ENCODE measurements at regions not wholly inside any gene's neighbourhood (a gene's known extent, or its start where the extent isn't known, plus 50 kb on each side); places are given as distances from the start of the nearest gene placed in this dataset.

DNA sequence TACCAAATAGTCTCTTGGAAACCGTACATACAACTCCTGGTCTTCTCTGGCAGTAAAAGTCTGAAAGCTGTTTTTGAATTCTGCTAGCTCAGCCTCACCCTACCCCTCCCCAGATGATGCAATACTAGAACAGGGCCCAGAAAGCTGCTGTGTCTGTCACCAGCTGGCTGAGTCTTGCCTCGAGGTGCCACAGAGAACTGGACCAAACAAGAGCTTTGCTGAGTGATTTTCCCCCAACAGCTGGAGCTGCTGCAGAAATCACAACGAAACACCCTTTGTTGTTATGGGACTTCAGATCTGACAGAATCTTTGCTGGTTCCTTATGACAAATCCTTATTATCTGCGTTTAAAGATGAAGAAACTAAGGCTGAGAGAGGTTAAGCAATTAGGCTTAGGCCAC, 134.1 kb downstream of the SPAG6 start (continued):
- peak; percentile 28; the same call in 1 of the 2 replicates for TF ChIP-seq MTA3 (IDR thresholded peaks at IDR 0.05; ENCODE audit: borderline replicate concordance)
- TF ChIP-seq, protein P1, sequence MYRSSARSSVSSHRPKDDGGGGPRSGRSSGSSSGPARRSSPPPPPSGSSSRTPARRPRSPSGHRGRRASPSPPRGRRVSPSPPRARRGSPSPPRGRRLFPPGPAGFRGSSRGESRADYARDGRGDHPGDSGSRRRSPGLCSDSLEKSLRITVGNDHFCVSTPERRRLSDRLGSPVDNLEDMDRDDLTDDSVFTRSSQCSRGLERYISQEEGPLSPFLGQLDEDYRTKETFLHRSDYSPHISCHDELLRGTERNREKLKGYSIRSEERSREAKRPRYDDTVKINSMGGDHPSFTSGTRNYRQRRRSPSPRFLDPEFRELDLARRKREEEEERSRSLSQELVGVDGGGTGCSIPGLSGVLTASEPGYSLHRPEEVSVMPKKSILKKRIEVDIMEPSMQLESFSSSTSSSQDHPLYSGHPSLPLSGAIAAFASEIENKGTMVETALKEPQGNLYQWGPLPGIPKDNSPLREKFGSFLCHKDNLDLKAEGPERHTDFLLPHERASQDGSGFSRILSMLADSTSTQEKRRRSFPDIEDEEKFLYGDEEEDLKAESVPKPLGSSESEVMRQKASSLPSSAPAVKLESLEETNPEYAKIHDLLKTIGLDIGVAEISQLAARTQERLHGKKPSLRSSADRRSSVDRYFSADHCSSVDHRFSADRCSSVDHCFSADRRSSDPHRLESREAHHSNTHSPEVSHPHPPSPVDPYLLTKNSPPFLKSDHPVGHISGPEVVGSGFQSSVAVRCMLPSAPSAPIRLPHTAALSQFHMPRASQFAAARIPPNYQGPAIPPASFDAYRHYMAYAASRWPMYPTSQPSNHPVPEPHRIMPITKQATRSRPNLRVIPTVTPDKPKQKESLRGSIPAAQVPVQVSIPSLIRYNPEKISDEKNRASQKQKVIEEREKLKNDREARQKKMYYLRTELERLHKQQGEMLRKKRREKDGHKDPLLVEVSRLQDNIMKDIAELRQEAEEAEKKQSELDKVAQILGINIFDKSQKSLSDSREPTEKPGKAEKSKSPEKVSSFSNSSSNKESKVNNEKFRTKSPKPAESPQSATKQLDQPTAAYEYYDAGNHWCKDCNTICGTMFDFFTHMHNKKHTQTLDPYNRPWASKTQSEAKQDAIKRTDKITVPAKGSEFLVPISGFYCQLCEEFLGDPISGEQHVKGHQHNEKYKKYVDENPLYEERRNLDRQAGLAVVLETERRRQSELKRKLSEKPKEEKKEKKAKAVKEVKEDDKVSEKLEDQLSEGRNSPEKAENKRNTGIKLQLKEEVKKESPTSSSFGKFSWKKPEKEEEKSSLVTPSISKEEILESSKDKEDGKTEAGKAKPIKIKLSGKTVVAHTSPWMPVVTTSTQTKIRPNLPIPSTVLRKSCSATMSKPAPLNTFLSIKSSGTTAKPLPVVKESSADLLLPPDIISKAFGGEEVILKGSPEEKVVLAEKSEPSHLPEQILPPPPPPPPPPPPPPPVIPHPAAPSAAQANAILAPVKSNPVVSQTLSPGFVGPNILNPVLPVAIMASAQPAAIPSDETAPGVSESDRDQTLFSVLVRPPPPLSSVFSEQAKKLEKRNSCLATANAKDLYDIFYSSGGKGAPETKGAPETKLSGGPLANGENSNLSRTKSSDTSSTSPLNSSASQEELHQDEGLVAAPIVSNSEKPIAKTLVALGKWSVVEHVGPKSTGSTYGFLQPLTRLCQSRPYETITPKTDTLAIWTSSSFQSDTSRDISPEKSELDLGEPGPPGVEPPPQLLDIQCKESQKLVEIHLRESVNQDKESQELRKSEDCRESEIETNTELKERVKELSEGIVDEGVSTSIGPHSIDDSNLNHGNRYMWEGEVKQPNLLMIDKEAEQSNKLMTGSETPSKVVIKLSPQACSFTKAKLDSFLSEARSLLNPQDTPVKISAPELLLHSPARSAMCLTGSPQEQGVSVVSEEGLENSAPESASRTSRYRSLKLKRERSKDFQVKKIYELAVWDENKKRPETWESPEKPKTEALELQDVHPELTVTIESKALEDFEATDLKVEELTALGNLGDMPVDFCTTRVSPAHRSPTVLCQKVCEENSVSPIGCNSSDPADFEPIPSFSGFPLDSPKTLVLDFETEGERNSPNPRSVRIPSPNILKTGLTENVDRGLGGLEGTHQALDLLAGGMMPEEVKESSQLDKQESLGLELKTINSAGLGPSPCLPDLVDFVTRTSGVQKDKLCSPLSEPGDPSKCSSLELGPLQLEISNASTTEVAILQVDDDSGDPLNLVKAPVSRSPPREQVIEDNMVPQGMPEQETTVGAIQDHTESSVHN (IDR thresholded peaks at IDR 0.05; ENCODE audit: borderline replicate concordance in 1 of 2, low read depth in 1 of 2), result peak in 1 of 2 experiments; percentile 71; a peak in 2 of 4 replicates
- 0 out of 2 replicates have a peak, but pooled peaks have one; percentile 39 for TF ChIP-seq JUN (IDR thresholded peaks at IDR 0.05; ENCODE audit: borderline replicate concordance, low read depth, low read length)
- no peak for TF ChIP-seq JUN (CRISPR knock-in tag; IDR thresholded peaks at IDR 0.05; ENCODE audit: borderline replicate concordance)
- TF ChIP-seq TBL1XR1 (IDR thresholded peaks at IDR 0.05; ENCODE audit: low read length in 2 of 2), result 0 out of 4 replicates have a peak, but pooled peaks of 1 of the 2 experiments have one; percentile 8
- peak; percentile 30 to 35; a peak in 3 of 4 replicates for TF ChIP-seq RAD21 (CRISPR knock-in tag; conservative IDR thresholded peaks at IDR 0.05 in 1 of 2, IDR thresholded peaks at IDR 0.05 in 1 of 2)
- TF ChIP-seq, protein P2, sequence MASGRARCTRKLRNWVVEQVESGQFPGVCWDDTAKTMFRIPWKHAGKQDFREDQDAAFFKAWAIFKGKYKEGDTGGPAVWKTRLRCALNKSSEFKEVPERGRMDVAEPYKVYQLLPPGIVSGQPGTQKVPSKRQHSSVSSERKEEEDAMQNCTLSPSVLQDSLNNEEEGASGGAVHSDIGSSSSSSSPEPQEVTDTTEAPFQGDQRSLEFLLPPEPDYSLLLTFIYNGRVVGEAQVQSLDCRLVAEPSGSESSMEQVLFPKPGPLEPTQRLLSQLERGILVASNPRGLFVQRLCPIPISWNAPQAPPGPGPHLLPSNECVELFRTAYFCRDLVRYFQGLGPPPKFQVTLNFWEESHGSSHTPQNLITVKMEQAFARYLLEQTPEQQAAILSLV (tag; IDR thresholded peaks at IDR 0.05), result peak; percentile 92
- no peak for TF ChIP-seq ZNF165 (CRISPR knock-in tag; IDR thresholded peaks at IDR 0.05; ENCODE audit: borderline replicate concordance)
- 0 out of 2 replicates have a peak, but pooled peaks have one; percentile 45 for TF ChIP-seq NBN (IDR thresholded peaks at IDR 0.05; ENCODE audit: low read depth)
- TF ChIP-seq KLF6 (CRISPR knock-in tag; IDR thresholded peaks at IDR 0.05; ENCODE audit: borderline replicate concordance), result peak; percentile 78; the same call in 1 of the 2 replicates
- peak; percentile 63; the same call in 1 of the 2 replicates for TF ChIP-seq C11orf30 (IDR thresholded peaks at IDR 0.05; ENCODE audit: low read depth)
- 0 out of 2 replicates have a peak, but pooled peaks have one; percentile 26 for TF ChIP-seq TCFL5 (CRISPR knock-in tag; conservative IDR thresholded peaks at IDR 0.05)
- TF ChIP-seq L3MBTL2 (IDR thresholded peaks at IDR 0.05), result peak; percentile 81
- TF ChIP-seq TRIM24 (IDR thresholded peaks at IDR 0.05), result peak; percentile 76 to 84; a peak in 2 of 4 replicates
- TF ChIP-seq BDP1 (IDR thresholded peaks at IDR 0.05; ENCODE audit: insufficient read depth, insufficient read length), result no peak
- TF ChIP-seq HNRNPLL (IDR thresholded peaks at IDR 0.05; ENCODE audit: low read depth, low read length, poor library complexity, severe bottlenecking), result no peak
- TF ChIP-seq ZNF311 (CRISPR knock-in tag; IDR thresholded peaks at IDR 0.05), result no peak
